Parathyroid adenoma (tissue), 2 donors: ENCODE measurements at regions not wholly inside any gene's neighbourhood (a gene's known extent, or its start where the extent isn't known, plus 50 kb on each side); places are given as distances from the start of the nearest gene placed in this dataset.

Source experiments
- H2AFZ ChIP-seq: fragments of 300-600 bp; sonication (generic); one replicate; pipeline ENCODE4 v1.7.0; 2017; ENCODE audit warnings: antibody characterized with exemption, mild to moderate bottlenecking
- H3K27ac ChIP-seq: fragments of 300-600 bp; sonication (generic); one replicate; pipeline ENCODE4 v1.7.0; 2017
- H3K27me3 ChIP-seq: fragments of 300-600 bp; sonication (generic); one replicate; pipeline ENCODE4 v1.7.0; 2017; ENCODE audit warnings: low read length; ENCODE audit not compliant: control insufficient read depth, insufficient read depth
- H3K36me3 ChIP-seq: fragments of 300-600 bp; sonication (generic); one replicate; pipeline ENCODE4 v1.7.0; 2017; ENCODE audit warnings: low read length; ENCODE audit not compliant: control insufficient read depth, insufficient read depth
- H3K4me1 ChIP-seq: fragments of 300-600 bp; sonication (generic); one replicate; pipeline ENCODE4 v1.7.0; 2017; ENCODE audit warnings: control low read depth
- H3K4me2 ChIP-seq: fragments of 300-600 bp; sonication (generic); one replicate; pipeline ENCODE4 v1.7.0; 2017; ENCODE audit warnings: low read length
- H3K4me3 ChIP-seq: fragments of 300-600 bp; sonication (generic); one replicate; pipeline ENCODE4 v1.7.0; 2017; ENCODE audit warnings: low read depth, low read length
- H3K79me2 ChIP-seq: fragments of 300-600 bp; sonication (generic); one replicate; pipeline ENCODE4 v1.7.0; 2017; ENCODE audit warnings: control low read depth
- H3K9ac ChIP-seq: fragments of 300-600 bp; sonication (generic); one replicate; pipeline ENCODE4 v1.7.0; 2017; ENCODE audit warnings: mild to moderate bottlenecking
- H3K9me3 ChIP-seq: fragments of 300-600 bp; sonication (generic); one replicate; pipeline ENCODE4 v1.7.0; 2017; ENCODE audit warnings: low read length; ENCODE audit not compliant: control insufficient read depth
- TF ChIP-seq, protein P1 (sequence below): fragments of 300-600 bp; sonication (generic); IDR thresholded peaks from one replicate; pipeline ENCODE4 v1.7.0; 2017; ENCODE audit warnings: antibody characterized with exemption, mild to moderate bottlenecking
- donor health status: primary hyperparathyroidism.

DNA sequence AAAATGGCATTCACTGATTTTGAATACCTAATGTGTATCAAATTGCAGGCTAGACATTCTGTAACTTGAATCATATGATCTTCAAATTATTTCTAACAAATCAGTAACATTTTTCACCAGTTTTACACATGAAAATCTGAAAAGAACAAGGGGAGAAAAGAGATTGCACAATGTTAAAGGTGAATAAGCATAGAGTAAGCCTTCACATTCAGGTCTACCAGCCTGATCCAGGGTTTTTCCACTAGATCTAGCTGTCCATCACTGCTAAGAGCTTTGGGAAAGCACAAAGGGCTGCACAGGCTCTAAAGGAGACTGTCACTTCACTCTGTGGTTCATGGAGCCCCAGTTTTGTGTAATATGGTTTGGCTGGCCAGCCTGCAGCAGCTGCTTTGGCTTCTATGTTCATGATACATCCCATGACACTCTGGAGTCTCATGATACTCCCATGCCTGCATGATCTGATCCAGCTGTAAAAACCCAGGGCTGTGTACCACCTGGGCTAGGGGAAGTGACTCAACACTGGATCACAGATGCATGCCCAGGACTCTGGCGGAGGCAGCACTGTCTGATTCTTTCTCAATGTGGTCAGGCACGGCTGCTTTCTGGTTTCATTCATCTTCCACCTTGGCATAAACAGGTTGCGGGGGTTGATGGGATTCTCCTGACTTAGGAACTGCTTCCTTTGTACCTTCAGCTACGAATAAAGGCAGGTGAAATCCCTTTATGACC lies 859.7 kb downstream of the GALC start:
- Histone ChIP-seq H3K27me3 (no peaks in the 10 kb centered on the region), H3K4me3 (no peak overlapping the region)
- TF ChIP-seq, protein P1, sequence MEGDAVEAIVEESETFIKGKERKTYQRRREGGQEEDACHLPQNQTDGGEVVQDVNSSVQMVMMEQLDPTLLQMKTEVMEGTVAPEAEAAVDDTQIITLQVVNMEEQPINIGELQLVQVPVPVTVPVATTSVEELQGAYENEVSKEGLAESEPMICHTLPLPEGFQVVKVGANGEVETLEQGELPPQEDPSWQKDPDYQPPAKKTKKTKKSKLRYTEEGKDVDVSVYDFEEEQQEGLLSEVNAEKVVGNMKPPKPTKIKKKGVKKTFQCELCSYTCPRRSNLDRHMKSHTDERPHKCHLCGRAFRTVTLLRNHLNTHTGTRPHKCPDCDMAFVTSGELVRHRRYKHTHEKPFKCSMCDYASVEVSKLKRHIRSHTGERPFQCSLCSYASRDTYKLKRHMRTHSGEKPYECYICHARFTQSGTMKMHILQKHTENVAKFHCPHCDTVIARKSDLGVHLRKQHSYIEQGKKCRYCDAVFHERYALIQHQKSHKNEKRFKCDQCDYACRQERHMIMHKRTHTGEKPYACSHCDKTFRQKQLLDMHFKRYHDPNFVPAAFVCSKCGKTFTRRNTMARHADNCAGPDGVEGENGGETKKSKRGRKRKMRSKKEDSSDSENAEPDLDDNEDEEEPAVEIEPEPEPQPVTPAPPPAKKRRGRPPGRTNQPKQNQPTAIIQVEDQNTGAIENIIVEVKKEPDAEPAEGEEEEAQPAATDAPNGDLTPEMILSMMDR, result no peak

DNA sequence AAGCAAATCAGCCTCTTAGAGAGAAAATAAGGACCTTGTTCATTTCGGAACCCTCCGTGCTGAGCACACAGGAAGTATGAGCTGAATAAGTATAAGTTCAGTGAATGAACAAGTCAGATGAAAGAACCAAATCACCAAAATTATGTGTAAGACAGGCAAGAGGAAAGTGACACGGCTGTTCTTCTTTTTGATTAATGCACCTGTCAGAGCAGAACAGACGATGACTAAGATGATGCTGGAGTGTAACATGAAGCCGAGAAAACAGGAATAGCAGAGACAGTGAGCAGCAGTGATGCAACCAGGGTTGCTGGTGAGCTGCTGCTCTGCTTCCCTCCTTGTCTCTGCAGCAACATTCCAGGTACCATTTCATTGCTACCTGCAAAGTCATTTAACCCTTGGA lies 861.1 kb downstream of the GALC start:
- Histone ChIP-seq H3K4me2 (no peak overlapping the region), H3K4me3 (no peak overlapping the region), H3K9me3 (no peaks in the 10 kb centered on the region), H3K4me1 (no peaks in the 10 kb centered on the region), H2AFZ (no peak overlapping the region), H3K9ac (no peak overlapping the region), H3K27ac (no peak overlapping the region), H3K79me2 (no peaks in the 10 kb centered on the region), H3K27me3 (no peaks in the 10 kb centered on the region), H3K36me3 (no peaks in the 10 kb centered on the region)
- TF ChIP-seq, protein P1, result no peak

More for the DNA sequence above, 859.7 kb downstream of the GALC start:
- H3K36me3 ChIP-seq, result no peaks in the 10 kb centered on the region
- no peaks in the 10 kb centered on the region for H3K9me3 ChIP-seq
- H3K79me2 ChIP-seq, result no peaks in the 10 kb centered on the region
- no peaks in the 10 kb centered on the region for H3K4me1 ChIP-seq
- H2AFZ ChIP-seq, result no peak overlapping the region
- H3K9ac ChIP-seq, result no peak overlapping the region
- no peak overlapping the region for H3K27ac ChIP-seq
- H3K4me2 ChIP-seq, result no peak overlapping the region

DNA sequence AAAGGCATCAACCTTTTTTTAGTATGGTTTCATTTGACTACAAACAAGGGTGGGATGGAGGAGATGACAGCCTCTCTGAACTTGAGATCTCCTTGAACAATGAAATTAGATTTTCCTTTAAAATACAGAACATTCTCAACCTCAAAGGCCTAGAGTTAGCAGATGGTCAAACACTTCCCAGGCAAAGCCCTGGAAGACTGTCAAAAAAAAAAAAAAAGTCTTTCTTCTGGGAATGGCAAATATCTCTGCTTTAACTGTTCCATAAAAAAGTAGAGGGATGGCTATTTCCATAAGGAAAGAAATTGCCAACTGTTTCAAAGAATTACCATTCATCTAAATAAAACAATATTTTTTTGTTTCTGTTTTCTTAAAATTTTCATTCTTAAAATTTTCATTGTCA lies 870.8 kb downstream of the GALC start:
- Histone ChIP-seq H3K27ac (no peak overlapping the region), H3K4me2 (no peak overlapping the region), H3K4me3 (no peak overlapping the region), H3K27me3 (no peaks in the 10 kb centered on the region), H2AFZ (no peak overlapping the region), H3K79me2 (no peaks in the 10 kb centered on the region), H3K4me1 (no peaks in the 10 kb centered on the region), H3K9ac (no peak overlapping the region), H3K36me3 (no peaks in the 10 kb centered on the region), H3K9me3 (no peaks in the 10 kb centered on the region)
- TF ChIP-seq, protein P1, result no peak

DNA sequence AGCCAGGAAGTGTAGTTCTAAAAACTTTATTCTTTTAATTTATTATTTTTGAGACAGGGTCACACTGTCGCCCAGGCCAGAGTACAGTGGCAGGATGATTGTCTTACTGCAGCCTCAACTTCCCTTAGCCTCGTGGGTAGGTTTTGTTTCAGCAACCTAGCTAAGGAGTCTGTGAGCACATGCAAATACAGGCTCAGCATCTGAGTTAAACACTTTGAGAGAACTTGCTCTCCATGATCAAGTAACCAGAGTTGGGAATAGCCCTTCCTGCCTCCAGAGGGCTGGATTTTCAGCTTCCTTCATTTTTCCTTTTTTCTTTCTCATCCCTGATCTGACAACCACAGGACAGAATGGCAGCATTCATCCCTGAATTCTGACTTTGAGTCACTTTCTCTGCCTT lies 871.3 kb downstream of the GALC start:
- H3K9ac ChIP-seq, result no peak overlapping the region
- H3K9me3 ChIP-seq, result no peaks in the 10 kb centered on the region
- no peaks in the 10 kb centered on the region for H3K27me3 ChIP-seq
- H2AFZ ChIP-seq, result no peak overlapping the region
- no peak overlapping the region for H3K27ac ChIP-seq
- H3K4me2 ChIP-seq, result no peak overlapping the region
- H3K4me1 ChIP-seq, result no peaks in the 10 kb centered on the region
- H3K36me3 ChIP-seq, result no peaks in the 10 kb centered on the region
- no peaks in the 10 kb centered on the region for H3K79me2 ChIP-seq
- no peak overlapping the region for H3K4me3 ChIP-seq
- TF ChIP-seq, protein P1, result no peak

DNA sequence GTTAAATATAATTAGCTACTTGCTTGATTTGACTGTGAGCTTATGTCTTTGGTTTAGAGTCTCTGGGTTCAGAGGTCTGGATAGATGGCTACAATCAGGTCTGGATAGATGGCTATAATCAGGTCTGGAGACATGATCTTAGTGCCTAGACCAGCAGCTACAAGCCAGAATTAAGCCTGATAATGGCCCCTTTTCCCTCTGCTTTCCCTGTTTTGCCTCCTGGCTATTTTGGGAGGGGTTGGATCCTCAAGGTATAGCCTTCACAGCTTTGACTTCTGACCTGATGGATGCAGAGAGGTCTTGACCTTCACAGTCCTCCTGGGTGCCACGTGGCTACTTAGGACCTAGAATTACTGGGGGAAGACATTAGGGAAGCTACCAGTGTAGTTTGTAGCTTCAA lies 877.7 kb downstream of the GALC start:
- no peaks in the 10 kb centered on the region for H3K4me1 ChIP-seq
- no peak overlapping the region for H3K9ac ChIP-seq
- H2AFZ ChIP-seq, result no peak overlapping the region
- H3K79me2 ChIP-seq, result no peaks in the 10 kb centered on the region
- no peak overlapping the region for H3K4me2 ChIP-seq
- H3K4me3 ChIP-seq, result no peak overlapping the region
- TF ChIP-seq, protein P1, result no peak
- H3K27ac ChIP-seq, result no peak overlapping the region
- H3K9me3 ChIP-seq, result no peaks in the 10 kb centered on the region
- H3K36me3 ChIP-seq, result no peaks in the 10 kb centered on the region
- no peaks in the 10 kb centered on the region for H3K27me3 ChIP-seq
